ENCODE measurements at regions not wholly inside any gene's neighbourhood (a gene's known extent, or its start where the extent isn't known, plus 50 kb on each side); places are given as distances from the start of the nearest gene placed in this dataset.

GRCh38 chr1:3988431-3988830, 88.4 kb upstream of the C1orf174 start:
- TF ChIP-seq ARNT (IDR thresholded peaks at IDR 0.05) (no peak), BHLHE40 (IDR thresholded peaks at IDR 0.05; ENCODE audit: borderline replicate concordance) (no peak), LEF1 (IDR thresholded peaks at IDR 0.05; ENCODE audit: borderline replicate concordance) (no peak), SUZ12 (IDR thresholded peaks at IDR 0.05) (no peak), ZNF384 (IDR thresholded peaks at IDR 0.05) (no peak), SP1 (IDR thresholded peaks at IDR 0.05) (no peak), ELF4 (IDR thresholded peaks at IDR 0.05) (no peak), NFRKB (IDR thresholded peaks at IDR 0.05) (no peak), FOXA1 (IDR thresholded peaks at IDR 0.05) (no peak), HDGF (IDR thresholded peaks at IDR 0.05; ENCODE audit: borderline replicate concordance) (no peak), TARDBP (IDR thresholded peaks at IDR 0.05) (no peak), CTBP1 (IDR thresholded peaks at IDR 0.05; ENCODE audit: borderline replicate concordance) (no peak)
- TF ChIP-seq, protein P1, sequence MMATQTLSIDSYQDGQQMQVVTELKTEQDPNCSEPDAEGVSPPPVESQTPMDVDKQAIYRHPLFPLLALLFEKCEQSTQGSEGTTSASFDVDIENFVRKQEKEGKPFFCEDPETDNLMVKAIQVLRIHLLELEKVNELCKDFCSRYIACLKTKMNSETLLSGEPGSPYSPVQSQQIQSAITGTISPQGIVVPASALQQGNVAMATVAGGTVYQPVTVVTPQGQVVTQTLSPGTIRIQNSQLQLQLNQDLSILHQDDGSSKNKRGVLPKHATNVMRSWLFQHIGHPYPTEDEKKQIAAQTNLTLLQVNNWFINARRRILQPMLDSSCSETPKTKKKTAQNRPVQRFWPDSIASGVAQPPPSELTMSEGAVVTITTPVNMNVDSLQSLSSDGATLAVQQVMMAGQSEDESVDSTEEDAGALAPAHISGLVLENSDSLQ (IDR thresholded peaks at IDR 0.05), result no peak
